ENCODE measurements at regions not wholly inside any gene's neighbourhood (a gene's known extent, or its start where the extent isn't known, plus 50 kb on each side); places are given as distances from the start of the nearest gene placed in this dataset.

- no peaks in the 10 kb centered on the region for H3K9me3 ChIP-seq
- TF ChIP-seq POLR2A (IDR thresholded peaks at IDR 0.05) (no peak), CTCF (IDR thresholded peaks at IDR 0.05) (no peak), POLR2AphosphoS5 (IDR thresholded peaks at IDR 0.05; ENCODE audit: insufficient read depth in 1 of 2, low read depth in 1 of 2) (no peak)
- no peak overlapping the region for H3K27ac ChIP-seq
- DNase-seq (ENCODE audit: extremely low spot score in 2 of 2), result no peak
- H3K36me3 ChIP-seq, result no peaks in the 10 kb centered on the region
- H3K4me1 ChIP-seq, result no peaks in the 10 kb centered on the region
- intact Hi-C loops (cut with DNase I), result no loop called here
- H3K27me3 ChIP-seq, result no peaks in the 10 kb centered on the region
- H3K4me3 ChIP-seq, result no peak overlapping the region
These were observed 608.9 kb downstream of the AMY1C start for GRCh38 chr1:104358621-104359020.

GRCh38 chr1:104378414-104378813 lies 628.7 kb downstream of the AMY1C start:
- H3K27ac ChIP-seq, result no peak overlapping the region
- H3K27me3 ChIP-seq, result no peaks in the 10 kb centered on the region
- intact Hi-C loops (cut with DNase I), result no loop called here
- no peaks in the 10 kb centered on the region for H3K36me3 ChIP-seq
- DNase-seq (ENCODE audit: extremely low spot score in 2 of 2), result no peak
- no peaks in the 10 kb centered on the region for H3K4me1 ChIP-seq
- H3K9me3 ChIP-seq, result no peaks in the 10 kb centered on the region
- no peak overlapping the region for H3K4me3 ChIP-seq
- TF ChIP-seq POLR2AphosphoS5 (IDR thresholded peaks at IDR 0.05; ENCODE audit: insufficient read depth in 1 of 2, low read depth in 1 of 2) (no peak), POLR2A (IDR thresholded peaks at IDR 0.05) (no peak), CTCF (IDR thresholded peaks at IDR 0.05) (no peak)

- no peak overlapping the region for H3K4me3 ChIP-seq
- TF ChIP-seq POLR2AphosphoS5 (IDR thresholded peaks at IDR 0.05; ENCODE audit: insufficient read depth in 1 of 2, low read depth in 1 of 2), result no peak
- TF ChIP-seq CTCF (IDR thresholded peaks at IDR 0.05), result no peak
- no peak for TF ChIP-seq POLR2A (IDR thresholded peaks at IDR 0.05)
- intact Hi-C loops (cut with DNase I), result no loop called here
These were observed 630.3 kb downstream of the AMY1C start for GRCh38 chr1:104380003-104380402.

GRCh38 chr1:104387716-104388508 lies 638.2 kb downstream of the AMY1C start:
- no peaks in the 10 kb centered on the region for H3K4me1 ChIP-seq
- H3K9me3 ChIP-seq, result no peaks in the 10 kb centered on the region
- DNase-seq (ENCODE audit: extremely low spot score in 2 of 2), result no peak
- no peak overlapping the region for H3K4me3 ChIP-seq
- H3K27me3 ChIP-seq, result no peaks in the 10 kb centered on the region
- H3K27ac ChIP-seq, result no peak overlapping the region
- TF ChIP-seq POLR2A (IDR thresholded peaks at IDR 0.05), result no peak
- no peak for TF ChIP-seq CTCF (IDR thresholded peaks at IDR 0.05)
- TF ChIP-seq POLR2AphosphoS5 (IDR thresholded peaks at IDR 0.05; ENCODE audit: insufficient read depth in 1 of 2, low read depth in 1 of 2), result no peak
- intact Hi-C loops (cut with DNase I), result no loop called here
- H3K36me3 ChIP-seq, result no peaks in the 10 kb centered on the region

More at GRCh38 chr1:104380003-104380402, 630.3 kb downstream of the AMY1C start:
- no peak for DNase-seq (ENCODE audit: extremely low spot score in 2 of 2)
- H3K4me1 ChIP-seq, result no peaks in the 10 kb centered on the region
- H3K27ac ChIP-seq, result no peak overlapping the region
- no peaks in the 10 kb centered on the region for H3K27me3 ChIP-seq
- H3K9me3 ChIP-seq, result no peaks in the 10 kb centered on the region
- no peaks in the 10 kb centered on the region for H3K36me3 ChIP-seq

- intact Hi-C loops (cut with DNase I), result no loop called here
- Histone ChIP-seq H3K4me1 (no peaks in the 10 kb centered on the region), H3K4me3 (no peak overlapping the region), H3K9me3 (no peaks in the 10 kb centered on the region), H3K27ac (no peak overlapping the region), H3K27me3 (no peaks in the 10 kb centered on the region), H3K36me3 (no peaks in the 10 kb centered on the region)
- no peak for TF ChIP-seq POLR2AphosphoS5 (IDR thresholded peaks at IDR 0.05; ENCODE audit: insufficient read depth in 1 of 2, low read depth in 1 of 2)
- no peak for TF ChIP-seq POLR2A (IDR thresholded peaks at IDR 0.05)
- no peak for TF ChIP-seq CTCF (IDR thresholded peaks at IDR 0.05)
- DNase-seq (ENCODE audit: extremely low spot score in 2 of 2), result no peak
These were observed 642.9 kb downstream of the AMY1C start for GRCh38 chr1:104392552-104392951.
